ENCODE measurements at regions not wholly inside any gene's neighbourhood (a gene's known extent, or its start where the extent isn't known, plus 50 kb on each side); places are given as distances from the start of the nearest gene placed in this dataset.
"Not testable (repeated sequence)": the region's sequence is repeated elsewhere in the genome, so short reads cannot be mapped to it uniquely, and the experiment has no call there.

DNA sequence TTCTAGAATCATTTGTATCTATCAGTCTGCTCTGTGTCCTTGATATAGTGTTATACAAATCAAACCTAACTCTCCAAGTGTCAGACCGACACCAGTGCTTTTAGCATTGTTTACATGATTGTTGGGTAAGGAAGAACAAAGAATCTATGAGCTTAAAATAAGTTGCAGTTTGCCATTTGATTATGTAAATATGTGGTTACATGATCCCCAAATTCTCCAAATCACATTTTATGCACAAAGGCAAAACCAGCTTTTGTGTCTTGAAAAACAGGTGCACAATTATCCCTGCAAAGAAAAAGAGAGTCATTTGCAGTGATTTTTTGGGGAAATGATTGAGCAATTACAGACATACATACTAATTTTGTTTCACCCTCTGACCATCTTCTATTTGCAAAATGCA is 652.6 kb upstream of the CHAC2 start:
- no peaks in the 10 kb centered on the region for H3K9me2 ChIP-seq (replicated peaks; ENCODE audit: insufficient read depth)
- H3K4me2 ChIP-seq, result no peak overlapping the region
- H3K79me2 ChIP-seq, result no peaks in the 10 kb centered on the region
- no peaks in the 10 kb centered on the region for H3K4me1 ChIP-seq (ENCODE audit: insufficient read depth)
- H3K36me3 ChIP-seq (replicated peaks; ENCODE audit: insufficient read depth, low read depth), result no peaks in the 10 kb centered on the region
- H4K20me1 ChIP-seq (ENCODE audit: insufficient read depth, poor library complexity, severe bottlenecking), result no peaks in the 10 kb centered on the region
- WGBS (ENCODE audit: low lambda C conversion rate, missing lambda C conversion rate), result 94% methylated on average over 1 of the region's 1 CpG
- TF ChIP-seq EZH2 (IDR thresholded peaks at IDR 0.05; ENCODE audit: borderline replicate concordance) (no peak), EZH2phosphoT487 (IDR thresholded peaks at IDR 0.05; ENCODE audit: low read depth, severe bottlenecking, unreplicated experiment) (no peak)
- TF ChIP-seq, protein P1, sequence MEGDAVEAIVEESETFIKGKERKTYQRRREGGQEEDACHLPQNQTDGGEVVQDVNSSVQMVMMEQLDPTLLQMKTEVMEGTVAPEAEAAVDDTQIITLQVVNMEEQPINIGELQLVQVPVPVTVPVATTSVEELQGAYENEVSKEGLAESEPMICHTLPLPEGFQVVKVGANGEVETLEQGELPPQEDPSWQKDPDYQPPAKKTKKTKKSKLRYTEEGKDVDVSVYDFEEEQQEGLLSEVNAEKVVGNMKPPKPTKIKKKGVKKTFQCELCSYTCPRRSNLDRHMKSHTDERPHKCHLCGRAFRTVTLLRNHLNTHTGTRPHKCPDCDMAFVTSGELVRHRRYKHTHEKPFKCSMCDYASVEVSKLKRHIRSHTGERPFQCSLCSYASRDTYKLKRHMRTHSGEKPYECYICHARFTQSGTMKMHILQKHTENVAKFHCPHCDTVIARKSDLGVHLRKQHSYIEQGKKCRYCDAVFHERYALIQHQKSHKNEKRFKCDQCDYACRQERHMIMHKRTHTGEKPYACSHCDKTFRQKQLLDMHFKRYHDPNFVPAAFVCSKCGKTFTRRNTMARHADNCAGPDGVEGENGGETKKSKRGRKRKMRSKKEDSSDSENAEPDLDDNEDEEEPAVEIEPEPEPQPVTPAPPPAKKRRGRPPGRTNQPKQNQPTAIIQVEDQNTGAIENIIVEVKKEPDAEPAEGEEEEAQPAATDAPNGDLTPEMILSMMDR (IDR thresholded peaks at IDR 0.05; ENCODE audit: poor library complexity), result no peak
- no peak overlapping the region for H3K4me3 ChIP-seq
- H2AFZ ChIP-seq, result no peak overlapping the region
- DNase-seq (ENCODE audit: low spot score), result no peak
- H3K27me3 ChIP-seq, result no peaks in the 10 kb centered on the region
- H3K27ac ChIP-seq, result no peak overlapping the region
- H3K9me3 ChIP-seq (ENCODE audit: low read depth), result no peaks in the 10 kb centered on the region

DNA sequence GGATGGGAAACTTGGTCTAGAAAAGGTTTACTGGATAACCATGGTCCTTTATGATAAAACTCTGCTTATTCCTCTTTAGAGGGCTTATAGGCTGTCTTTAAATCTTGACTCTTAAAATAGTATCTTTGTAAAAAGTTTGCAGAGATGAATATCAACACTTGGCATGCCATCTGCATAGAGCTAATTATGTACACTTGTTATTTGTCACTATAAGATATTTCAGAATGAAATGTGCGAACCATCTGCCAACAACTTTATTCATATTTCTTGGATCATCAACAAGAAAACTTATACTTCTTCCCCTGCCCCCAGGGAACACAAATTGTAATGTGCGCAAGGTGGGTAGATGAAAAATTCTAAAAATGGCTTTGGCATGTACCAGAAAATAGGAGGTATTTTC is 653.0 kb upstream of the CHAC2 start:
- Histone ChIP-seq H3K27me3 (no peaks in the 10 kb centered on the region), H3K9me2 (replicated peaks; ENCODE audit: insufficient read depth) (no peaks in the 10 kb centered on the region), H3K36me3 (replicated peaks; ENCODE audit: insufficient read depth, low read depth) (no peaks in the 10 kb centered on the region), H4K20me1 (ENCODE audit: insufficient read depth, poor library complexity, severe bottlenecking) (no peaks in the 10 kb centered on the region), H3K9me3 (ENCODE audit: low read depth) (no peaks in the 10 kb centered on the region), H3K27ac (no peak overlapping the region), H3K79me2 (no peaks in the 10 kb centered on the region), H3K4me1 (ENCODE audit: insufficient read depth) (no peaks in the 10 kb centered on the region), H3K4me3 (no peak overlapping the region), H2AFZ (no peak overlapping the region), H3K4me2 (no peak overlapping the region)
- DNase-seq (ENCODE audit: low spot score), result no peak
- 97% methylated on average over 2 of the region's 2 CpGs for WGBS (ENCODE audit: low lambda C conversion rate, missing lambda C conversion rate)
- TF ChIP-seq EZH2phosphoT487 (IDR thresholded peaks at IDR 0.05; ENCODE audit: low read depth, severe bottlenecking, unreplicated experiment) (no peak), EZH2 (IDR thresholded peaks at IDR 0.05; ENCODE audit: borderline replicate concordance) (no peak)
- TF ChIP-seq, protein P1 (IDR thresholded peaks at IDR 0.05; ENCODE audit: poor library complexity), result no peak

DNA sequence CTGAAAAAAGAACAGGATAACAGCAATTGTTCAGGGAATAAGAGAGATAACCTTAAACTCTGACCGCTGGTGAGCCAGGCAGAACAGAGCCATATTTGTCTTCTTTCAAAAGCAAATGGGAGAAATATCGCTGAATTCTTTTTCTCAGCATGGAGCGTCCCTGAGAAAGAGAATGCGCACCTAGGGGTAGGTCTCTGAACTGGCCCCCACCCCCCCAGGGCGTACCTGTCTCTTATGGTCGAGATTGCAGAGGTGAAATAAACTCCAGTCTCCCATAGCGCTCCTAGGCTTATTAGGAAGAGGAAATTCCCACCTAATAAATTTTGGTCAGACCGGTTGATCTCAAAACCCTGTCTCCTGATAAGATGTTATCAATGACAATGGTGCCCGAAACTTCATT is 655.2 kb upstream of the CHAC2 start:
- H3K4me1 ChIP-seq (ENCODE audit: insufficient read depth); H3K36me3 ChIP-seq (replicated peaks; ENCODE audit: insufficient read depth, low read depth); H4K20me1 ChIP-seq (ENCODE audit: insufficient read depth, poor library complexity, severe bottlenecking); H3K27me3 ChIP-seq; H3K4me3 ChIP-seq; H3K79me2 ChIP-seq; DNase-seq (ENCODE audit: low spot score); H3K9me2 ChIP-seq (replicated peaks; ENCODE audit: insufficient read depth); H3K27ac ChIP-seq; H3K4me2 ChIP-seq; H2AFZ ChIP-seq; H3K9me3 ChIP-seq (ENCODE audit: low read depth): not testable (repeated sequence)
- 55% methylated on average over 9 of the region's 9 CpGs for WGBS (ENCODE audit: low lambda C conversion rate, missing lambda C conversion rate)

DNA sequence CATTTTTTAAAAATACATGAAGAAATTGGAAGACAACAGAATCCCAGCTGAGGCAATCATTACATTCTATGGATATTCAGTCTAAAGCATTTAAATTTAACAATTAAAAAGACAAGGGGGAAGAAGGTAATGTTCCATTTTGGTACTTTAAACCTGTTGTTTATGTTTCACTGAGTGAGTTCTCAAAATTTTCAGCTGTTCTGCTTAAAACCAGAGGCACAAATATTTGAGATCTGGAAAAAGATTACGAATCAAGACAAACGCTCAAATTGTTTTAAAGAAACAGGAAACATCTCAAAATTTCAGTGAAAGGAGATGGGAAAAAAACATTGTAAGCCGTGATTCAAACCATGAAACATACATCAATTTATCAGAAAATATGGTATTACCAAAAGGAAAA is 656.2 kb upstream of the CHAC2 start:
- H3K4me1 ChIP-seq (ENCODE audit: insufficient read depth), result no peaks in the 10 kb centered on the region
- no peak overlapping the region for H2AFZ ChIP-seq
- no peaks in the 10 kb centered on the region for H3K27me3 ChIP-seq
- no peaks in the 10 kb centered on the region for H3K79me2 ChIP-seq
- H3K9me2 ChIP-seq (replicated peaks; ENCODE audit: insufficient read depth), result no peaks in the 10 kb centered on the region
- WGBS (ENCODE audit: low lambda C conversion rate, missing lambda C conversion rate), result 63% methylated on average over 3 of the region's 3 CpGs
- no peak overlapping the region for H3K27ac ChIP-seq
- H4K20me1 ChIP-seq (ENCODE audit: insufficient read depth, poor library complexity, severe bottlenecking), result no peaks in the 10 kb centered on the region
- DNase-seq (ENCODE audit: low spot score), result no peak
- no peaks in the 10 kb centered on the region for H3K36me3 ChIP-seq (replicated peaks; ENCODE audit: insufficient read depth, low read depth)
- no peak overlapping the region for H3K4me3 ChIP-seq
- no peak overlapping the region for H3K4me2 ChIP-seq
- TF ChIP-seq EZH2phosphoT487 (IDR thresholded peaks at IDR 0.05; ENCODE audit: low read depth, severe bottlenecking, unreplicated experiment) (no peak), EZH2 (IDR thresholded peaks at IDR 0.05; ENCODE audit: borderline replicate concordance) (no peak)
- TF ChIP-seq, protein P1 (IDR thresholded peaks at IDR 0.05; ENCODE audit: poor library complexity), result no peak
- no peaks in the 10 kb centered on the region for H3K9me3 ChIP-seq (ENCODE audit: low read depth)
